Progenitor cell of endocrine pancreas (in vitro differentiated cells): ENCODE measurements at regions not wholly inside any gene's neighbourhood (a gene's known extent, or its start where the extent isn't known, plus 50 kb on each side); places are given as distances from the start of the nearest gene placed in this dataset.
"Not testable (repeated sequence)": the region's sequence is repeated elsewhere in the genome, so short reads cannot be mapped to it uniquely, and the experiment has no call there.

Experiments used
- DNase-seq: peaks from one replicate; pipeline ENCODE4 v3.0.0; 2021; ENCODE audit warnings: low spot score; ENCODE audit not compliant: unreplicated experiment
- H3K27ac Mint-ChIP-seq: 2 replicates; pipeline ENCODE4 v1.8.0; 2021; ENCODE audit warnings: mild to moderate bottlenecking, moderate library complexity, mixed read lengths
- H3K27me3 Mint-ChIP-seq: 2 replicates; pipeline ENCODE4 v1.8.0; 2021; ENCODE audit warnings: mixed read lengths
- H3K36me3 Mint-ChIP-seq: 2 replicates; pipeline ENCODE4 v1.8.0; 2022; ENCODE audit warnings: mixed read lengths; ENCODE audit not compliant: insufficient read depth
- H3K4me1 Mint-ChIP-seq: 2 replicates; pipeline ENCODE4 v1.8.0; 2021; ENCODE audit warnings: low read depth, mixed read lengths
- H3K4me3 Mint-ChIP-seq: 2 replicates; pipeline ENCODE4 v1.8.0; 2021; ENCODE audit warnings: low read depth, mild to moderate bottlenecking, moderate library complexity, mixed read lengths
- H3K9me3 Mint-ChIP-seq: 2 replicates; pipeline ENCODE4 v1.8.0; 2021; ENCODE audit warnings: low read depth, mixed read lengths
- CTCF ChIP-seq: fragments of 200-600 bp; sonication (generic); IDR thresholded peaks from one replicate; pipeline ENCODE4 v1.5.0; 2021; ENCODE audit warnings: antibody characterized with exemption, mild to moderate bottlenecking; ENCODE audit not compliant: unreplicated experiment

- H3K9me3 Mint-ChIP-seq = peaks cover 12% of the 10 kb centered on the region
- no peaks in the 10 kb centered on the region for H3K36me3 Mint-ChIP-seq
- H3K27me3 Mint-ChIP-seq = peaks cover 33% of the 10 kb centered on the region
- no peak for TF ChIP-seq CTCF
- H3K4me1 Mint-ChIP-seq = no peaks in the 10 kb centered on the region
- DNase-seq = no peak
- no peak overlapping the region for H3K4me3 Mint-ChIP-seq
- H3K27ac Mint-ChIP-seq = no peak overlapping the region
Observed at GRCh38 chr3:110323349-110323748, 748.3 kb upstream of the NECTIN3 start.

- Mint-ChIP-seq H3K36me3 (no peaks in the 10 kb centered on the region), H3K9me3 (peaks cover 13% of the 10 kb centered on the region), H3K27me3 (peaks cover 30% of the 10 kb centered on the region), H3K4me3 (no peak overlapping the region), H3K27ac (no peak overlapping the region), H3K4me1 (no peaks in the 10 kb centered on the region)
- DNase-seq = no peak
- TF ChIP-seq CTCF = no peak
Observed at GRCh38 chr3:110324171-110324705, 747.4 kb upstream of the NECTIN3 start.

- peaks cover 17% of the 10 kb centered on the region for H3K27me3 Mint-ChIP-seq
- no peaks in the 10 kb centered on the region for H3K36me3 Mint-ChIP-seq
- no peak overlapping the region for H3K27ac Mint-ChIP-seq
- no peak for DNase-seq
- peaks cover 26% of the 10 kb centered on the region for H3K9me3 Mint-ChIP-seq
- H3K4me1 Mint-ChIP-seq = no peaks in the 10 kb centered on the region
- no peak overlapping the region for H3K4me3 Mint-ChIP-seq
- TF ChIP-seq CTCF = no peak
Observed at GRCh38 chr3:110327870-110328269, 743.7 kb upstream of the NECTIN3 start.

GRCh38 chr3:110331562-110331961 lies 740.1 kb upstream of the NECTIN3 start:
- not testable (repeated sequence) for H3K27me3 Mint-ChIP-seq, H3K4me3 Mint-ChIP-seq, H3K4me1 Mint-ChIP-seq, DNase-seq, H3K36me3 Mint-ChIP-seq, H3K27ac Mint-ChIP-seq
- H3K9me3 Mint-ChIP-seq = peaks cover 34% of the 10 kb centered on the region

GRCh38 chr3:110332629-110333028 lies 739.0 kb upstream of the NECTIN3 start:
- H3K9me3 Mint-ChIP-seq = peaks cover 42% of the 10 kb centered on the region
- no peaks in the 10 kb centered on the region for H3K4me1 Mint-ChIP-seq

More at GRCh38 chr3:110332629-110333028, 739.0 kb upstream of the NECTIN3 start:
- Mint-ChIP-seq H3K27ac (no peak overlapping the region), H3K27me3 (peaks cover 4% of the 10 kb centered on the region), H3K4me3 (no peak overlapping the region), H3K36me3 (no peaks in the 10 kb centered on the region)
- TF ChIP-seq CTCF = no peak
- no peak for DNase-seq
